Suppressor macrophage treated with lipopolysaccharide for 4 hours (primary cell): ENCODE measurements at regions not wholly inside any gene's neighbourhood (a gene's known extent, or its start where the extent isn't known, plus 50 kb on each side); places are given as distances from the start of the nearest gene placed in this dataset.
"Not testable (repeated sequence)": the region's sequence is repeated elsewhere in the genome, so short reads cannot be mapped to it uniquely, and the experiment has no call there.

Experiments
- DNase-seq: peaks from one replicate; pipeline ENCODE4 v3.0.0-alpha.2; 2020

GRCh38 chr13:112198396-112199010 is 131.6 kb downstream of the SOX1 start:
- no peak for DNase-seq

- no peak for DNase-seq
Measured at GRCh38 chr13:112200200-112200599, 133.3 kb downstream of the SOX1 start.

GRCh38 chr13:112202266-112202665 is 135.3 kb downstream of the SOX1 start:
- no peak for DNase-seq

GRCh38 chr13:112202966-112203365 is 136.0 kb downstream of the SOX1 start:
- DNase-seq, result no peak

GRCh38 chr13:112203614-112204013 is 136.7 kb downstream of the SOX1 start:
- no peak for DNase-seq

GRCh38 chr13:112204346-112205327 is 137.7 kb downstream of the SOX1 start:
- no peak for DNase-seq

GRCh38 chr13:112205990-112206389 is 139.0 kb downstream of the SOX1 start:
- no peak for DNase-seq

GRCh38 chr13:112207129-112207528 is 140.2 kb downstream of the SOX1 start:
- no peak for DNase-seq

- DNase-seq, result no peak
Measured at GRCh38 chr13:112208656-112209055, 141.7 kb downstream of the SOX1 start.

GRCh38 chr13:112209266-112209665 is 142.3 kb downstream of the SOX1 start:
- DNase-seq, result no peak

GRCh38 chr13:112209711-112210110 is 142.8 kb downstream of the SOX1 start:
- no peak for DNase-seq

- no peak for DNase-seq
Measured at GRCh38 chr13:112210371-112210770, 143.4 kb downstream of the SOX1 start.

- no peak for DNase-seq
Measured at GRCh38 chr13:112212533-112212932, 145.6 kb downstream of the SOX1 start.

GRCh38 chr13:112213467-112214255 is 146.7 kb downstream of the SOX1 start:
- DNase-seq, result no peak

GRCh38 chr13:112215871-112216270 is 148.9 kb downstream of the SOX1 start:
- no peak for DNase-seq

GRCh38 chr13:112217431-112217830 is 150.5 kb downstream of the SOX1 start:
- no peak for DNase-seq

GRCh38 chr13:112218416-112218815 is 151.5 kb downstream of the SOX1 start:
- no peak for DNase-seq

GRCh38 chr13:112219740-112220139 is 152.8 kb downstream of the SOX1 start:
- no peak for DNase-seq

GRCh38 chr13:112220296-112220875 is 153.4 kb downstream of the SOX1 start:
- DNase-seq, result no peak

GRCh38 chr13:112220925-112221324 is 154.0 kb downstream of the SOX1 start:
- no peak for DNase-seq

- DNase-seq, result no peak
Measured at GRCh38 chr13:112222971-112223370, 153.2 kb upstream of the SPACA7 start.

GRCh38 chr13:112223929-112224328 is 152.2 kb upstream of the SPACA7 start:
- not testable (repeated sequence) for DNase-seq
